Fibroblast of lung (primary cell): ENCODE measurements at regions not wholly inside any gene's neighbourhood (a gene's known extent, or its start where the extent isn't known, plus 50 kb on each side); places are given as distances from the start of the nearest gene placed in this dataset.

Source experiments
- CTCF ChIP-seq, 2 donors: IDR thresholded peaks in 1 of 2; conservative IDR thresholded peaks in 1 of 2; 1 replicate in 1 of 2; 2 replicates in 1 of 2; pipeline ENCODE4 v1.5.1; 2011 to 2012; ENCODE audit warnings: low read length in 2 of 2, control low read depth in 1 of 2, inconsistent platforms in 1 of 2, low read depth in 1 of 2, mild to moderate bottlenecking in 1 of 2
- EZH2 ChIP-seq: IDR thresholded peaks from 2 replicates; pipeline ENCODE4 v1.5.1; 2012; ENCODE audit warnings: low read length, control low read depth, mild to moderate bottlenecking; ENCODE audit errors: missing control alignments

- TF ChIP-seq EZH2 (no peak), CTCF (conservative IDR thresholded peaks at IDR 0.05 in 1 of 2, IDR thresholded peaks at IDR 0.05 in 1 of 2; ENCODE audit: low read depth in 1 of 2, low read length in 2 of 2) (no peak)
Measured at GRCh38 chrX:111585337-111585736, 73.9 kb downstream of the SERTM2 start.
